ENCODE measurements at regions not wholly inside any gene's neighbourhood (a gene's known extent, or its start where the extent isn't known, plus 50 kb on each side); places are given as distances from the start of the nearest gene placed in this dataset.
"Not testable (repeated sequence)": the region's sequence is repeated elsewhere in the genome, so short reads cannot be mapped to it uniquely, and the experiment has no call there.

- Histone ChIP-seq H3K27ac (ENCODE audit: insufficient read depth in 1 of 2, low read depth in 1 of 2, low read length in 2 of 2, poor library complexity in 1 of 2, severe bottlenecking in 2 of 2) (no peak overlapping the region), H3K4me1 (ENCODE audit: control extremely low read depth in 1 of 4, control insufficient read depth in 4 of 4, insufficient read depth in 4 of 4, low read length in 3 of 4) (no peaks in the 10 kb centered on the region), H3K9me3 (ENCODE audit: control extremely low read depth in 1 of 5, control insufficient read depth in 4 of 5, insufficient read depth in 2 of 5, low read depth in 1 of 5, low read length in 4 of 5) (no peaks in the 10 kb centered on the region), H3K27me3 (replicated peaks in 2 of 5; ENCODE audit: control insufficient read depth in 4 of 5, insufficient read depth in 5 of 5, low read length in 4 of 5) (no peaks in the 10 kb centered on the region), H3K36me3 (ENCODE audit: control insufficient read depth in 4 of 4, insufficient read depth in 4 of 4, low read length in 3 of 4) (no peaks in the 10 kb centered on the region), H3K4me3 (ENCODE audit: control insufficient read depth in 1 of 7, extremely low read depth in 1 of 7, insufficient read depth in 4 of 7, low read depth in 2 of 7, low read length in 6 of 7) (no peak overlapping the region)
- DNase-seq, result no peak
- no CpG with 5 or more reads among the region's 1 CpG for WGBS (ENCODE audit: insufficient coverage)
- ChIA-PET CTCF (no interaction called here), POLR2A (no interaction called here)
Measured at GRCh38 chr6:102944475-102944874, 1551.0 kb downstream of the GRIK2 start.

GRCh38 chr6:102942206-102942605 is 1548.7 kb downstream of the GRIK2 start:
- no peaks in the 10 kb centered on the region for H3K27me3 ChIP-seq (replicated peaks in 2 of 5; ENCODE audit: control insufficient read depth in 4 of 5, insufficient read depth in 5 of 5, low read length in 4 of 5)
- H3K4me3 ChIP-seq (ENCODE audit: control insufficient read depth in 1 of 7, extremely low read depth in 1 of 7, insufficient read depth in 4 of 7, low read depth in 2 of 7, low read length in 6 of 7), result no peak overlapping the region
- H3K4me1 ChIP-seq (ENCODE audit: control extremely low read depth in 1 of 4, control insufficient read depth in 4 of 4, insufficient read depth in 4 of 4, low read length in 3 of 4), result no peaks in the 10 kb centered on the region
- H3K36me3 ChIP-seq (ENCODE audit: control insufficient read depth in 4 of 4, insufficient read depth in 4 of 4, low read length in 3 of 4), result no peaks in the 10 kb centered on the region
- ChIA-PET CTCF (no interaction called here), POLR2A (no interaction called here)
- no peak for DNase-seq
- H3K9me3 ChIP-seq (ENCODE audit: control extremely low read depth in 1 of 5, control insufficient read depth in 4 of 5, insufficient read depth in 2 of 5, low read depth in 1 of 5, low read length in 4 of 5), result no peaks in the 10 kb centered on the region
- H3K27ac ChIP-seq (ENCODE audit: insufficient read depth in 1 of 2, low read depth in 1 of 2, low read length in 2 of 2, poor library complexity in 1 of 2, severe bottlenecking in 2 of 2), result no peak overlapping the region

- Histone ChIP-seq H3K4me3 (ENCODE audit: control insufficient read depth in 1 of 7, extremely low read depth in 1 of 7, insufficient read depth in 4 of 7, low read depth in 2 of 7, low read length in 6 of 7) (no peak overlapping the region), H3K27ac (ENCODE audit: insufficient read depth in 1 of 2, low read depth in 1 of 2, low read length in 2 of 2, poor library complexity in 1 of 2, severe bottlenecking in 2 of 2) (no peak overlapping the region), H3K27me3 (replicated peaks in 2 of 5; ENCODE audit: control insufficient read depth in 4 of 5, insufficient read depth in 5 of 5, low read length in 4 of 5) (no peaks in the 10 kb centered on the region), H3K9me3 (ENCODE audit: control extremely low read depth in 1 of 5, control insufficient read depth in 4 of 5, insufficient read depth in 2 of 5, low read depth in 1 of 5, low read length in 4 of 5) (no peaks in the 10 kb centered on the region), H3K36me3 (ENCODE audit: control insufficient read depth in 4 of 4, insufficient read depth in 4 of 4, low read length in 3 of 4) (no peaks in the 10 kb centered on the region), H3K4me1 (ENCODE audit: control extremely low read depth in 1 of 4, control insufficient read depth in 4 of 4, insufficient read depth in 4 of 4, low read length in 3 of 4) (no peaks in the 10 kb centered on the region)
- DNase-seq, result no peak
- ChIA-PET POLR2A (no interaction called here), CTCF (no interaction called here)
- WGBS (ENCODE audit: insufficient coverage), result no CpG with 5 or more reads among the region's 3 CpGs
Measured at GRCh38 chr6:102936959-102937358, 1543.5 kb downstream of the GRIK2 start.

GRCh38 chr6:102928109-102928508 is 1534.6 kb downstream of the GRIK2 start:
- H3K4me1 ChIP-seq (ENCODE audit: control extremely low read depth in 1 of 4, control insufficient read depth in 4 of 4, insufficient read depth in 4 of 4, low read length in 3 of 4), result no peaks in the 10 kb centered on the region
- ChIA-PET POLR2A (no interaction called here), CTCF (no interaction called here)
- no peaks in the 10 kb centered on the region for H3K36me3 ChIP-seq (ENCODE audit: control insufficient read depth in 4 of 4, insufficient read depth in 4 of 4, low read length in 3 of 4)
- H3K4me3 ChIP-seq (ENCODE audit: control insufficient read depth in 1 of 7, extremely low read depth in 1 of 7, insufficient read depth in 4 of 7, low read depth in 2 of 7, low read length in 6 of 7), result no peak overlapping the region
- H3K9me3 ChIP-seq (ENCODE audit: control extremely low read depth in 1 of 5, control insufficient read depth in 4 of 5, insufficient read depth in 2 of 5, low read depth in 1 of 5, low read length in 4 of 5), result no peaks in the 10 kb centered on the region
- H3K27me3 ChIP-seq (replicated peaks in 2 of 5; ENCODE audit: control insufficient read depth in 4 of 5, insufficient read depth in 5 of 5, low read length in 4 of 5), result no peaks in the 10 kb centered on the region
- WGBS (ENCODE audit: insufficient coverage), result 100% methylated on average over 3 of the region's 3 CpGs
- H3K27ac ChIP-seq (ENCODE audit: insufficient read depth in 1 of 2, low read depth in 1 of 2, low read length in 2 of 2, poor library complexity in 1 of 2, severe bottlenecking in 2 of 2), result no peak overlapping the region
- DNase-seq, result no peak

GRCh38 chr6:102918161-102918560 is 1524.7 kb downstream of the GRIK2 start:
- ChIA-PET CTCF (no interaction called here), POLR2A (no interaction called here)
- Histone ChIP-seq H3K27ac (ENCODE audit: insufficient read depth in 1 of 2, low read depth in 1 of 2, low read length in 2 of 2, poor library complexity in 1 of 2, severe bottlenecking in 2 of 2) (no peak overlapping the region), H3K4me3 (ENCODE audit: control insufficient read depth in 1 of 7, extremely low read depth in 1 of 7, insufficient read depth in 4 of 7, low read depth in 2 of 7, low read length in 6 of 7) (no peak overlapping the region), H3K4me1 (ENCODE audit: control extremely low read depth in 1 of 4, control insufficient read depth in 4 of 4, insufficient read depth in 4 of 4, low read length in 3 of 4) (no peaks in the 10 kb centered on the region), H3K36me3 (ENCODE audit: control insufficient read depth in 4 of 4, insufficient read depth in 4 of 4, low read length in 3 of 4) (no peaks in the 10 kb centered on the region), H3K9me3 (ENCODE audit: control extremely low read depth in 1 of 5, control insufficient read depth in 4 of 5, insufficient read depth in 2 of 5, low read depth in 1 of 5, low read length in 4 of 5) (no peaks in the 10 kb centered on the region), H3K27me3 (replicated peaks in 2 of 5; ENCODE audit: control insufficient read depth in 4 of 5, insufficient read depth in 5 of 5, low read length in 4 of 5) (no peaks in the 10 kb centered on the region)
- DNase-seq, result no peak
- WGBS (ENCODE audit: insufficient coverage), result no CpG with 5 or more reads among the region's 6 CpGs

- Histone ChIP-seq H3K9me3 (ENCODE audit: control extremely low read depth in 1 of 5, control insufficient read depth in 4 of 5, insufficient read depth in 2 of 5, low read depth in 1 of 5, low read length in 4 of 5) (no peaks in the 10 kb centered on the region), H3K27ac (ENCODE audit: insufficient read depth in 1 of 2, low read depth in 1 of 2, low read length in 2 of 2, poor library complexity in 1 of 2, severe bottlenecking in 2 of 2) (no peak overlapping the region), H3K27me3 (replicated peaks in 2 of 5; ENCODE audit: control insufficient read depth in 4 of 5, insufficient read depth in 5 of 5, low read length in 4 of 5) (no peaks in the 10 kb centered on the region), H3K36me3 (ENCODE audit: control insufficient read depth in 4 of 4, insufficient read depth in 4 of 4, low read length in 3 of 4) (no peaks in the 10 kb centered on the region), H3K4me1 (ENCODE audit: control extremely low read depth in 1 of 4, control insufficient read depth in 4 of 4, insufficient read depth in 4 of 4, low read length in 3 of 4) (no peaks in the 10 kb centered on the region), H3K4me3 (ENCODE audit: control insufficient read depth in 1 of 7, extremely low read depth in 1 of 7, insufficient read depth in 4 of 7, low read depth in 2 of 7, low read length in 6 of 7) (no peak overlapping the region)
- POLR2A ChIA-PET, result no interaction called here
- no peak for DNase-seq
- CTCF ChIA-PET, result no interaction called here
Measured at GRCh38 chr6:102911571-102911970, 1518.1 kb downstream of the GRIK2 start.

- H3K9me3 ChIP-seq (ENCODE audit: control extremely low read depth in 1 of 5, control insufficient read depth in 4 of 5, insufficient read depth in 2 of 5, low read depth in 1 of 5, low read length in 4 of 5); H3K27ac ChIP-seq (ENCODE audit: insufficient read depth in 1 of 2, low read depth in 1 of 2, low read length in 2 of 2, poor library complexity in 1 of 2, severe bottlenecking in 2 of 2); CTCF ChIA-PET; H3K27me3 ChIP-seq (replicated peaks in 2 of 5; ENCODE audit: control insufficient read depth in 4 of 5, insufficient read depth in 5 of 5, low read length in 4 of 5); H3K4me1 ChIP-seq (ENCODE audit: control extremely low read depth in 1 of 4, control insufficient read depth in 4 of 4, insufficient read depth in 4 of 4, low read length in 3 of 4); H3K36me3 ChIP-seq (ENCODE audit: control insufficient read depth in 4 of 4, insufficient read depth in 4 of 4, low read length in 3 of 4); H3K4me3 ChIP-seq (ENCODE audit: control insufficient read depth in 1 of 7, extremely low read depth in 1 of 7, insufficient read depth in 4 of 7, low read depth in 2 of 7, low read length in 6 of 7); DNase-seq; POLR2A ChIA-PET: not testable (repeated sequence)
- WGBS (ENCODE audit: insufficient coverage), result 98% methylated on average over 25 of the region's 38 CpGs
Measured at GRCh38 chr6:102910701-102911139, 1517.2 kb downstream of the GRIK2 start.

GRCh38 chr6:102907181-102907580 is 1513.7 kb downstream of the GRIK2 start:
- Histone ChIP-seq H3K4me1 (ENCODE audit: control extremely low read depth in 1 of 4, control insufficient read depth in 4 of 4, insufficient read depth in 4 of 4, low read length in 3 of 4) (no peaks in the 10 kb centered on the region), H3K27ac (ENCODE audit: insufficient read depth in 1 of 2, low read depth in 1 of 2, low read length in 2 of 2, poor library complexity in 1 of 2, severe bottlenecking in 2 of 2) (no peak overlapping the region), H3K36me3 (ENCODE audit: control insufficient read depth in 4 of 4, insufficient read depth in 4 of 4, low read length in 3 of 4) (no peaks in the 10 kb centered on the region), H3K4me3 (ENCODE audit: control insufficient read depth in 1 of 7, extremely low read depth in 1 of 7, insufficient read depth in 4 of 7, low read depth in 2 of 7, low read length in 6 of 7) (no peak overlapping the region), H3K9me3 (ENCODE audit: control extremely low read depth in 1 of 5, control insufficient read depth in 4 of 5, insufficient read depth in 2 of 5, low read depth in 1 of 5, low read length in 4 of 5) (no peaks in the 10 kb centered on the region), H3K27me3 (replicated peaks in 2 of 5; ENCODE audit: control insufficient read depth in 4 of 5, insufficient read depth in 5 of 5, low read length in 4 of 5) (no peaks in the 10 kb centered on the region)
- DNase-seq, result no peak
- WGBS (ENCODE audit: insufficient coverage), result 81% methylated on average over 6 of the region's 6 CpGs
- POLR2A ChIA-PET, result no interaction called here
- CTCF ChIA-PET, result no interaction called here
